ENCODE measurements at regions not wholly inside any gene's neighbourhood (a gene's known extent, or its start where the extent isn't known, plus 50 kb on each side); places are given as distances from the start of the nearest gene placed in this dataset.

DNA sequence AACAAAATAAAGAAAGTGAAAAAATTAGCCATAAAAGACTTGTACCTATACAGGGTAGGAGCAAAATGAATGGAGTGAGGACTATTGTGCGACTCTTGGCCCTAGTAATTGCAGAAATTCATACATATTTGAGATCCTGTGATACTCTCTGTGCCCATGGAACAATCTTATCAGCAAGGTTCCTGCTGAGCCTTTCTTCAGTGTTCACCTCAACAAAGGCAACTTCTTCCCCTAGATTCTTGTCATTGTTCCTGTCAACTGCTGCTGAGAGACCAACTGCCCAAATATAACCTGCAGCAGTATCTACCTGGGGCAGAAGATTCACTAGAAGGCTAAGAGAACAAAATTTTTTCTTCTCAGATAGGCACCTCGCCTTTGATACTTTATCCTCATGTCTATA, 187.4 kb downstream of the NEBL start:
- H3K27me3 ChIP-seq (ENCODE audit: insufficient read depth, poor library complexity, severe bottlenecking), result no peaks in the 10 kb centered on the region
- H3K4me3 ChIP-seq (ENCODE audit: severe bottlenecking), result no peak overlapping the region
- ATAC-seq (ENCODE audit: low read depth) (no peak), DNase-seq (ENCODE audit: low spot score) (no peak)
- TF ChIP-seq, protein P1, sequence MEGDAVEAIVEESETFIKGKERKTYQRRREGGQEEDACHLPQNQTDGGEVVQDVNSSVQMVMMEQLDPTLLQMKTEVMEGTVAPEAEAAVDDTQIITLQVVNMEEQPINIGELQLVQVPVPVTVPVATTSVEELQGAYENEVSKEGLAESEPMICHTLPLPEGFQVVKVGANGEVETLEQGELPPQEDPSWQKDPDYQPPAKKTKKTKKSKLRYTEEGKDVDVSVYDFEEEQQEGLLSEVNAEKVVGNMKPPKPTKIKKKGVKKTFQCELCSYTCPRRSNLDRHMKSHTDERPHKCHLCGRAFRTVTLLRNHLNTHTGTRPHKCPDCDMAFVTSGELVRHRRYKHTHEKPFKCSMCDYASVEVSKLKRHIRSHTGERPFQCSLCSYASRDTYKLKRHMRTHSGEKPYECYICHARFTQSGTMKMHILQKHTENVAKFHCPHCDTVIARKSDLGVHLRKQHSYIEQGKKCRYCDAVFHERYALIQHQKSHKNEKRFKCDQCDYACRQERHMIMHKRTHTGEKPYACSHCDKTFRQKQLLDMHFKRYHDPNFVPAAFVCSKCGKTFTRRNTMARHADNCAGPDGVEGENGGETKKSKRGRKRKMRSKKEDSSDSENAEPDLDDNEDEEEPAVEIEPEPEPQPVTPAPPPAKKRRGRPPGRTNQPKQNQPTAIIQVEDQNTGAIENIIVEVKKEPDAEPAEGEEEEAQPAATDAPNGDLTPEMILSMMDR (IDR thresholded peaks at IDR 0.05; ENCODE audit: poor library complexity, severe bottlenecking), result no peak
- H3K9me3 ChIP-seq (ENCODE audit: severe bottlenecking), result no peaks in the 10 kb centered on the region
- H3K27ac ChIP-seq (ENCODE audit: poor library complexity, severe bottlenecking), result no peak overlapping the region
- H3K4me1 ChIP-seq (ENCODE audit: insufficient read depth, poor library complexity, severe bottlenecking), result no peaks in the 10 kb centered on the region
- no peaks in the 10 kb centered on the region for H3K36me3 ChIP-seq (ENCODE audit: low read depth)

- ATAC-seq (ENCODE audit: low read depth) (no peak), DNase-seq (ENCODE audit: low spot score) (no peak)
- H3K27ac ChIP-seq (ENCODE audit: poor library complexity, severe bottlenecking), result no peak overlapping the region
- TF ChIP-seq, protein P1 (IDR thresholded peaks at IDR 0.05; ENCODE audit: poor library complexity, severe bottlenecking), result no peak
- no peak overlapping the region for H3K4me3 ChIP-seq (ENCODE audit: severe bottlenecking)
- H3K4me1 ChIP-seq (ENCODE audit: insufficient read depth, poor library complexity, severe bottlenecking), result no peaks in the 10 kb centered on the region
- H3K36me3 ChIP-seq (ENCODE audit: low read depth), result no peaks in the 10 kb centered on the region
- H3K27me3 ChIP-seq (ENCODE audit: insufficient read depth, poor library complexity, severe bottlenecking), result no peaks in the 10 kb centered on the region
- no peaks in the 10 kb centered on the region for H3K9me3 ChIP-seq (ENCODE audit: severe bottlenecking)
These were observed 188.8 kb downstream of the NEBL start for GRCh38 chr10:20708305-20708704.

GRCh38 chr10:20707251-20707650, 189.9 kb downstream of the NEBL start:
- no peaks in the 10 kb centered on the region for H3K27me3 ChIP-seq (ENCODE audit: insufficient read depth, poor library complexity, severe bottlenecking)
- H3K27ac ChIP-seq (ENCODE audit: poor library complexity, severe bottlenecking), result no peak overlapping the region
- no peaks in the 10 kb centered on the region for H3K36me3 ChIP-seq (ENCODE audit: low read depth)
- no peaks in the 10 kb centered on the region for H3K9me3 ChIP-seq (ENCODE audit: severe bottlenecking)
- TF ChIP-seq, protein P1 (IDR thresholded peaks at IDR 0.05; ENCODE audit: poor library complexity, severe bottlenecking), result no peak
- H3K4me1 ChIP-seq (ENCODE audit: insufficient read depth, poor library complexity, severe bottlenecking), result no peaks in the 10 kb centered on the region
- ATAC-seq (ENCODE audit: low read depth) (no peak), DNase-seq (ENCODE audit: low spot score) (no peak)
- H3K4me3 ChIP-seq (ENCODE audit: severe bottlenecking), result no peak overlapping the region

DNA sequence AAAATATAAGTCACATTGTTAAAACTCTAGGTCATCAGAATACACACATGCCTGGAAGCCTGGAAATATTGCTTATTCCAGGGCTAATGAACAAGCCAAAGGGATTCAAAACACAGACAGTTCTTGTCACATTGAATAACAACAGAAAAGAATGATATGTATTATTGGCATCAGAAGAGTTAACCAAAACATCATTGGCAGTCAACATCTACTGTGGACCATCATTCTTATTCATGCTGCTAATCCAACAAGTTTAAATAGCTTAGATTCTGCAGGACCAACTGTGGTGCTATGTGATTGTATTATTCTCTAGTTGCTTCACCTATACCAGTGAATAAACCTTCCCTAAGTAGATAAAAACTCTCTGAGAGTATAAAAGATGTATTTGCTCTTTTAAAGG, 198.3 kb downstream of the NEBL start:
- H3K36me3 ChIP-seq (ENCODE audit: low read depth), result no peaks in the 10 kb centered on the region
- no peaks in the 10 kb centered on the region for H3K4me1 ChIP-seq (ENCODE audit: insufficient read depth, poor library complexity, severe bottlenecking)
- DNase-seq (ENCODE audit: low spot score), result no peak
- H3K27ac ChIP-seq (ENCODE audit: poor library complexity, severe bottlenecking), result no peak overlapping the region
- H3K9me3 ChIP-seq (ENCODE audit: severe bottlenecking), result no peaks in the 10 kb centered on the region
- ATAC-seq (ENCODE audit: low read depth), result no peak
- TF ChIP-seq, protein P1 (IDR thresholded peaks at IDR 0.05; ENCODE audit: poor library complexity, severe bottlenecking), result no peak
- no peak overlapping the region for H3K4me3 ChIP-seq (ENCODE audit: severe bottlenecking)
- no peaks in the 10 kb centered on the region for H3K27me3 ChIP-seq (ENCODE audit: insufficient read depth, poor library complexity, severe bottlenecking)

GRCh38 chr10:20694296-20694695, 202.8 kb downstream of the NEBL start:
- no peak for DNase-seq (ENCODE audit: low spot score)
- Histone ChIP-seq H3K9me3 (ENCODE audit: severe bottlenecking) (no peaks in the 10 kb centered on the region), H3K36me3 (ENCODE audit: low read depth) (no peaks in the 10 kb centered on the region), H3K4me1 (ENCODE audit: insufficient read depth, poor library complexity, severe bottlenecking) (no peaks in the 10 kb centered on the region), H3K27ac (ENCODE audit: poor library complexity, severe bottlenecking) (no peak overlapping the region), H3K27me3 (ENCODE audit: insufficient read depth, poor library complexity, severe bottlenecking) (no peaks in the 10 kb centered on the region), H3K4me3 (ENCODE audit: severe bottlenecking) (no peak overlapping the region)
- ATAC-seq (ENCODE audit: low read depth), result no peak
- TF ChIP-seq, protein P1 (IDR thresholded peaks at IDR 0.05; ENCODE audit: poor library complexity, severe bottlenecking), result no peak

Data from RWPE2 (cell line).